ENCODE measurements at regions not wholly inside any gene's neighbourhood (a gene's known extent, or its start where the extent isn't known, plus 50 kb on each side); places are given as distances from the start of the nearest gene placed in this dataset.
"Not testable (repeated sequence)": the region's sequence is repeated elsewhere in the genome, so short reads cannot be mapped to it uniquely, and the experiment has no call there.

- no peak for DNase-seq
Measured at GRCh38 chr11:110514967-110515366, 85.2 kb downstream of the FDX1 start.

- not testable (repeated sequence) for DNase-seq
Measured at GRCh38 chr11:110517381-110517780, 87.6 kb downstream of the FDX1 start.

GRCh38 chr11:110518809-110519514 is 89.2 kb downstream of the FDX1 start:
- DNase-seq, result no peak

GRCh38 chr11:110519796-110520195 is 90.0 kb downstream of the FDX1 start:
- DNase-seq, result no peak

- DNase-seq, result peak in 1 of 56 donors; percentile 3
Measured at GRCh38 chr11:110522471-110522870, 92.7 kb downstream of the FDX1 start.

- peak in 5 of 56 donors; percentile 2 to 51 (median 27) for DNase-seq
Measured at GRCh38 chr11:110524238-110524637, 94.5 kb downstream of the FDX1 start.

- DNase-seq, result peak in 2 of 56 donors; percentile 5 to 7
Measured at GRCh38 chr11:110525883-110526282, 96.1 kb downstream of the FDX1 start.

GRCh38 chr11:110526323-110526722 is 96.6 kb downstream of the FDX1 start:
- DNase-seq, result no peak

All from amygdala (tissue), 56 donors.